PC-3 (cell line): ENCODE measurements at regions not wholly inside any gene's neighbourhood (a gene's known extent, or its start where the extent isn't known, plus 50 kb on each side); places are given as distances from the start of the nearest gene placed in this dataset.
"Not testable (repeated sequence)": the region's sequence is repeated elsewhere in the genome, so short reads cannot be mapped to it uniquely, and the experiment has no call there.

ENCODE experiments used
- EZH2 ChIP-seq: fragments of 300-600 bp; sonication (generic); IDR thresholded peaks from one replicate; pipeline ENCODE4 v1.6.1; 2017; ENCODE audit warnings: antibody characterized with exemption, mild to moderate bottlenecking, low read length; ENCODE audit not compliant: unreplicated experiment
- EZH2phosphoT487 ChIP-seq: fragments of 300-600 bp; sonication (generic); IDR thresholded peaks from 2 replicates; pipeline ENCODE4 v1.6.1; 2018; ENCODE audit warnings: mild to moderate bottlenecking, antibody characterized with exemption, low read length, borderline replicate concordance
- TF ChIP-seq, protein P1 (sequence below): fragments of 300-600 bp; sonication (generic); conservative IDR thresholded peaks from 2 replicates; pipeline ENCODE4 v1.5.1; 2017; ENCODE audit warnings: antibody characterized with exemption, low read depth, mild to moderate bottlenecking, low read length

DNA sequence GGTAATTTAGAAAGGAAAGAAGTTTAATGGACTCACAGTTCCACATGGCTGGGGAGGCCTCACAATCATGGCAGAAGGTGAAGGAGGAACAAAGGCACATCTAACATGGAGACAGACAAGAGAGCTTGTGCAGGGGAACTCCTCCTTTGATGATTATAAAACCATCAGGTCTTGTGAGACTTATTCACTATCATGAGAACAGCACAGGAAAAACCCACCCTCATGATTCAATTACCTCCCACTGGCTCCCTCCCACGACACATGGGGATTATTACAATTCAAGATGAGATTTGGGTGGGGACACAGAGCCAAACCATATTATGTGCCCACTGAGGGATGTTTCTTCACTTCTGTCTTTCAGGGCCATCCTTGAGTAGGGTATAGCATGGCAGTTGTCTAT is 54.9 kb upstream of the ATP6AP2 start:
- TF ChIP-seq, protein P1, sequence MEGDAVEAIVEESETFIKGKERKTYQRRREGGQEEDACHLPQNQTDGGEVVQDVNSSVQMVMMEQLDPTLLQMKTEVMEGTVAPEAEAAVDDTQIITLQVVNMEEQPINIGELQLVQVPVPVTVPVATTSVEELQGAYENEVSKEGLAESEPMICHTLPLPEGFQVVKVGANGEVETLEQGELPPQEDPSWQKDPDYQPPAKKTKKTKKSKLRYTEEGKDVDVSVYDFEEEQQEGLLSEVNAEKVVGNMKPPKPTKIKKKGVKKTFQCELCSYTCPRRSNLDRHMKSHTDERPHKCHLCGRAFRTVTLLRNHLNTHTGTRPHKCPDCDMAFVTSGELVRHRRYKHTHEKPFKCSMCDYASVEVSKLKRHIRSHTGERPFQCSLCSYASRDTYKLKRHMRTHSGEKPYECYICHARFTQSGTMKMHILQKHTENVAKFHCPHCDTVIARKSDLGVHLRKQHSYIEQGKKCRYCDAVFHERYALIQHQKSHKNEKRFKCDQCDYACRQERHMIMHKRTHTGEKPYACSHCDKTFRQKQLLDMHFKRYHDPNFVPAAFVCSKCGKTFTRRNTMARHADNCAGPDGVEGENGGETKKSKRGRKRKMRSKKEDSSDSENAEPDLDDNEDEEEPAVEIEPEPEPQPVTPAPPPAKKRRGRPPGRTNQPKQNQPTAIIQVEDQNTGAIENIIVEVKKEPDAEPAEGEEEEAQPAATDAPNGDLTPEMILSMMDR, result not testable (repeated sequence)
- not testable (repeated sequence) for TF ChIP-seq EZH2phosphoT487, EZH2
